PC-9 (cell line): ENCODE measurements at regions not wholly inside any gene's neighbourhood (a gene's known extent, or its start where the extent isn't known, plus 50 kb on each side); places are given as distances from the start of the nearest gene placed in this dataset.

Source experiments
- BruUV-seq: library from RNA; stranded (reverse); fragments of 400-500 nt; replicated peaks from 2 replicates; lab custom pipeline; 2021; lab: Mats Ljungman, UMichigan
- CTCF ChIA-PET: fragments of 300-600 bp; sonication (Branson Sonifier 250); formaldehyde crosslinking; loops from one replicate; lab custom pipeline; 2022; ENCODE audit warnings: antibody characterized with exemption; lab: Charles Lee
- POLR2A ChIA-PET: fragments of 300-600 bp; sonication (Branson Sonifier 250); formaldehyde crosslinking; loops from one replicate; lab custom pipeline; 2022; ENCODE audit warnings: antibody characterized with exemption; ENCODE audit not compliant: unreplicated experiment; lab: Charles Lee
- DNase-seq, 2 experiments: peaks; one replicate each; pipeline versions ENCODE4 v3.0.0 to v3.0.0-alpha.2; 2015 to 2022; ENCODE audit warnings: mixed read lengths in 1 of 2
- H2AFZ ChIP-seq: fragments of 200-600 bp; sonication (generic); 2 replicates; pipeline ENCODE4 v1.8.1; 2017; ENCODE audit warnings: antibody characterized with exemption
- H3F3A ChIP-seq: fragments of 200-600 bp; sonication (generic); 2 replicates; pipeline ENCODE4 v1.8.1; 2017; ENCODE audit warnings: antibody characterized with exemption, mild to moderate bottlenecking, low read depth; ENCODE audit not compliant: insufficient read depth
- H3K27ac ChIP-seq: fragments of 200-600 bp; sonication (generic); 2 replicates; pipeline ENCODE4 v1.6.1; 2016; ENCODE audit warnings: mixed run types
- H3K27me3 ChIP-seq: fragments of 200-600 bp; sonication (generic); 2 replicates; pipeline ENCODE4 v1.6.1; 2016; ENCODE audit warnings: low read depth, mixed run types; ENCODE audit not compliant: insufficient read depth
- H3K36me3 ChIP-seq: fragments of 200-600 bp; sonication (generic); 2 replicates; pipeline ENCODE4 v1.6.1; 2016; ENCODE audit warnings: low read depth, mixed run types
- H3K4me1 ChIP-seq: fragments of 200-600 bp; sonication (generic); replicated peaks from 2 replicates; pipeline ENCODE4 v1.6.1; 2016; ENCODE audit warnings: mixed run types; ENCODE audit not compliant: insufficient read depth
- H3K4me2 ChIP-seq: fragments of 200-600 bp; sonication (generic); 2 replicates; pipeline ENCODE4 v1.6.1; 2017; ENCODE audit warnings: mixed run types
- H3K4me3 ChIP-seq: fragments of 200-600 bp; sonication (generic); 2 replicates; pipeline ENCODE4 v1.6.1; 2016; ENCODE audit warnings: mixed run types
- H3K79me2 ChIP-seq: fragments of 200-600 bp; sonication (generic); 2 replicates; pipeline ENCODE4 v1.6.1; 2017; ENCODE audit warnings: low read depth, mixed run types
- H3K9me2 ChIP-seq: fragments of 200-600 bp; sonication (generic); 2 replicates; pipeline ENCODE4 v1.8.1; 2017; ENCODE audit warnings: mild to moderate bottlenecking; ENCODE audit not compliant: insufficient read depth
- H3K9me3 ChIP-seq: fragments of 200-600 bp; sonication (generic); 2 replicates; pipeline ENCODE4 v1.8.1; 2016; ENCODE audit warnings: low read depth; ENCODE audit not compliant: insufficient read depth
- H4K20me1 ChIP-seq: fragments of 200-600 bp; sonication (generic); 2 replicates; pipeline ENCODE4 v1.8.1; 2017; ENCODE audit not compliant: insufficient read depth
- EZH2 ChIP-seq: fragments of 200-600 bp; sonication (generic); IDR thresholded peaks from 2 replicates; pipeline ENCODE4 v1.8.0; 2017; ENCODE audit warnings: antibody characterized with exemption, low read depth
- intact Hi-C: fragments of 100-400 bp; cut with micrococcal nuclease; formaldehyde crosslinking; loops from one replicate; pipeline ENCODE4 v1.10.0; 2022; ENCODE audit not compliant: unreplicated experiment
- TF ChIP-seq, protein P1 (sequence below): fragments of 200-600 bp; sonication (generic); conservative IDR thresholded peaks from 2 replicates; pipeline ENCODE4 v1.6.1; 2017; ENCODE audit warnings: mixed run types, antibody characterized with exemption, mild to moderate bottlenecking, moderate library complexity

GRCh38 chr4:181863856-181864255 is 379.3 kb upstream of the TENM3 start:
- Histone ChIP-seq H3K27ac (no peak overlapping the region), H3K9me2 (no peaks in the 10 kb centered on the region), H3K79me2 (no peaks in the 10 kb centered on the region), H3K27me3 (peaks cover 5% of the 10 kb centered on the region; the same call in 1 of the 2 replicates), H3K4me3 (no peak overlapping the region), H3K4me1 (no peaks in the 10 kb centered on the region), H4K20me1 (no peaks in the 10 kb centered on the region), H3K4me2 (no peak overlapping the region), H3K36me3 (no peaks in the 10 kb centered on the region), H3F3A (no peaks in the 10 kb centered on the region), H3K9me3 (no peaks in the 10 kb centered on the region), H2AFZ (no peak overlapping the region)
- CTCF ChIA-PET = no interaction called here
- intact Hi-C loops = no loop called here
- DNase-seq = no peak
- no TSS peak for BruUV-seq
- no peak for TF ChIP-seq EZH2
- TF ChIP-seq, protein P1, sequence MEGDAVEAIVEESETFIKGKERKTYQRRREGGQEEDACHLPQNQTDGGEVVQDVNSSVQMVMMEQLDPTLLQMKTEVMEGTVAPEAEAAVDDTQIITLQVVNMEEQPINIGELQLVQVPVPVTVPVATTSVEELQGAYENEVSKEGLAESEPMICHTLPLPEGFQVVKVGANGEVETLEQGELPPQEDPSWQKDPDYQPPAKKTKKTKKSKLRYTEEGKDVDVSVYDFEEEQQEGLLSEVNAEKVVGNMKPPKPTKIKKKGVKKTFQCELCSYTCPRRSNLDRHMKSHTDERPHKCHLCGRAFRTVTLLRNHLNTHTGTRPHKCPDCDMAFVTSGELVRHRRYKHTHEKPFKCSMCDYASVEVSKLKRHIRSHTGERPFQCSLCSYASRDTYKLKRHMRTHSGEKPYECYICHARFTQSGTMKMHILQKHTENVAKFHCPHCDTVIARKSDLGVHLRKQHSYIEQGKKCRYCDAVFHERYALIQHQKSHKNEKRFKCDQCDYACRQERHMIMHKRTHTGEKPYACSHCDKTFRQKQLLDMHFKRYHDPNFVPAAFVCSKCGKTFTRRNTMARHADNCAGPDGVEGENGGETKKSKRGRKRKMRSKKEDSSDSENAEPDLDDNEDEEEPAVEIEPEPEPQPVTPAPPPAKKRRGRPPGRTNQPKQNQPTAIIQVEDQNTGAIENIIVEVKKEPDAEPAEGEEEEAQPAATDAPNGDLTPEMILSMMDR = no peak
- POLR2A ChIA-PET = no interaction called here

- Histone ChIP-seq H3K4me2 (no peak overlapping the region), H3K36me3 (no peaks in the 10 kb centered on the region), H3K9me2 (no peaks in the 10 kb centered on the region), H4K20me1 (no peaks in the 10 kb centered on the region), H3K79me2 (no peaks in the 10 kb centered on the region), H3F3A (no peaks in the 10 kb centered on the region), H3K9me3 (no peaks in the 10 kb centered on the region), H3K4me1 (no peaks in the 10 kb centered on the region), H3K27me3 (peaks cover 5% of the 10 kb centered on the region; the same call in 1 of the 2 replicates), H2AFZ (no peak overlapping the region), H3K27ac (no peak overlapping the region), H3K4me3 (no peak overlapping the region)
- BruUV-seq = no TSS peak
- CTCF ChIA-PET = no interaction called here
- no peak for DNase-seq
- intact Hi-C loops = no loop called here
- no peak for TF ChIP-seq EZH2
- TF ChIP-seq, protein P1 = no peak
- POLR2A ChIA-PET = no interaction called here
These were observed 372.9 kb upstream of the TENM3 start for GRCh38 chr4:181870326-181870725.

GRCh38 chr4:181874602-181875001 is 368.6 kb upstream of the TENM3 start:
- Histone ChIP-seq H3K36me3 (no peaks in the 10 kb centered on the region), H3K27me3 (no peaks in the 10 kb centered on the region), H3F3A (no peaks in the 10 kb centered on the region), H3K27ac (no peak overlapping the region), H3K4me2 (no peak overlapping the region), H3K9me2 (no peaks in the 10 kb centered on the region), H2AFZ (no peak overlapping the region), H3K79me2 (no peaks in the 10 kb centered on the region), H3K4me3 (no peak overlapping the region), H3K9me3 (no peaks in the 10 kb centered on the region), H3K4me1 (no peaks in the 10 kb centered on the region), H4K20me1 (no peaks in the 10 kb centered on the region)
- TF ChIP-seq, protein P1 = no peak
- no peak for TF ChIP-seq EZH2
- ChIA-PET CTCF (no interaction called here), POLR2A (no interaction called here)
- no TSS peak for BruUV-seq
- intact Hi-C loops = no loop called here
- no peak for DNase-seq
